A673 (cell line): ENCODE measurements at regions not wholly inside any gene's neighbourhood (a gene's known extent, or its start where the extent isn't known, plus 50 kb on each side); places are given as distances from the start of the nearest gene placed in this dataset.

ENCODE experiments used
- EZH2 ChIP-seq: fragments of 200-600 bp; sonication (generic); IDR thresholded peaks from 2 replicates; pipeline ENCODE4 v1.6.1; 2017; ENCODE audit warnings: borderline replicate concordance, low read depth, mild to moderate bottlenecking, mixed read lengths, antibody characterized with exemption, low read length; ENCODE audit not compliant: poor library complexity, severe bottlenecking
- TF ChIP-seq, protein P1 (sequence below): fragments of 300-800, 200-600 bp; sonication (generic); conservative IDR thresholded peaks from 2 replicates; pipeline ENCODE4 v1.5.1; 2017; ENCODE audit warnings: low read depth, mild to moderate bottlenecking, antibody characterized with exemption, low read length, moderate library complexity, mixed read lengths

- TF ChIP-seq, protein P1, sequence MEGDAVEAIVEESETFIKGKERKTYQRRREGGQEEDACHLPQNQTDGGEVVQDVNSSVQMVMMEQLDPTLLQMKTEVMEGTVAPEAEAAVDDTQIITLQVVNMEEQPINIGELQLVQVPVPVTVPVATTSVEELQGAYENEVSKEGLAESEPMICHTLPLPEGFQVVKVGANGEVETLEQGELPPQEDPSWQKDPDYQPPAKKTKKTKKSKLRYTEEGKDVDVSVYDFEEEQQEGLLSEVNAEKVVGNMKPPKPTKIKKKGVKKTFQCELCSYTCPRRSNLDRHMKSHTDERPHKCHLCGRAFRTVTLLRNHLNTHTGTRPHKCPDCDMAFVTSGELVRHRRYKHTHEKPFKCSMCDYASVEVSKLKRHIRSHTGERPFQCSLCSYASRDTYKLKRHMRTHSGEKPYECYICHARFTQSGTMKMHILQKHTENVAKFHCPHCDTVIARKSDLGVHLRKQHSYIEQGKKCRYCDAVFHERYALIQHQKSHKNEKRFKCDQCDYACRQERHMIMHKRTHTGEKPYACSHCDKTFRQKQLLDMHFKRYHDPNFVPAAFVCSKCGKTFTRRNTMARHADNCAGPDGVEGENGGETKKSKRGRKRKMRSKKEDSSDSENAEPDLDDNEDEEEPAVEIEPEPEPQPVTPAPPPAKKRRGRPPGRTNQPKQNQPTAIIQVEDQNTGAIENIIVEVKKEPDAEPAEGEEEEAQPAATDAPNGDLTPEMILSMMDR = no peak
- TF ChIP-seq EZH2 = no peak
These were observed 89.4 kb downstream of the ZNF675 start for GRCh38 chr19:23597661-23598060.
